Stimulated activated CD4-positive, alpha-beta T cell treated with anti-CD3 and anti-CD28 coated beads, Interleukin-4, amount 100 ng/mL, for 24 hours (primary cell): ENCODE measurements at regions not wholly inside any gene's neighbourhood (a gene's known extent, or its start where the extent isn't known, plus 50 kb on each side); places are given as distances from the start of the nearest gene placed in this dataset.
"Not testable (repeated sequence)": the region's sequence is repeated elsewhere in the genome, so short reads cannot be mapped to it uniquely, and the experiment has no call there.

ENCODE experiments used
- DNase-seq: peaks from one replicate; pipeline ENCODE4 v3.0.0-alpha.2; 2020

GRCh38 chr16:26598061-26598460, 468.7 kb upstream of the C16orf82 start:
- DNase-seq: peak; percentile 70

GRCh38 chr16:26598998-26599784, 467.5 kb upstream of the C16orf82 start:
- DNase-seq: no peak

GRCh38 chr16:26599785-26600104, 467.0 kb upstream of the C16orf82 start:
- no peak for DNase-seq

- DNase-seq: no peak
Observed at GRCh38 chr16:26601335-26601734, 465.4 kb upstream of the C16orf82 start.

- no peak for DNase-seq
Observed at GRCh38 chr16:26605626-26606271, 461.0 kb upstream of the C16orf82 start.

GRCh38 chr16:26606381-26607150, 460.2 kb upstream of the C16orf82 start:
- no peak for DNase-seq

- no peak for DNase-seq
Observed at GRCh38 chr16:26614237-26614841, 452.4 kb upstream of the C16orf82 start.

GRCh38 chr16:26623442-26623841, 443.3 kb upstream of the C16orf82 start:
- no peak for DNase-seq

- no peak for DNase-seq
Observed at GRCh38 chr16:26627958-26628357, 438.8 kb upstream of the C16orf82 start.

GRCh38 chr16:26631365-26631764, 435.4 kb upstream of the C16orf82 start:
- not testable (repeated sequence) for DNase-seq

GRCh38 chr16:26642047-26642664, 424.6 kb upstream of the C16orf82 start:
- DNase-seq: no peak

GRCh38 chr16:26643519-26643918, 423.2 kb upstream of the C16orf82 start:
- no peak for DNase-seq

GRCh38 chr16:26644912-26645543, 421.7 kb upstream of the C16orf82 start:
- DNase-seq: no peak

GRCh38 chr16:26645614-26646013, 421.1 kb upstream of the C16orf82 start:
- DNase-seq: peak; percentile 35

GRCh38 chr16:26647870-26648269, 418.9 kb upstream of the C16orf82 start:
- no peak for DNase-seq

GRCh38 chr16:26648851-26649250, 417.9 kb upstream of the C16orf82 start:
- no peak for DNase-seq

GRCh38 chr16:26649381-26650045, 417.2 kb upstream of the C16orf82 start:
- no peak for DNase-seq

- DNase-seq: no peak
Observed at GRCh38 chr16:26651464-26651863, 415.3 kb upstream of the C16orf82 start.

GRCh38 chr16:26651884-26652283, 414.8 kb upstream of the C16orf82 start:
- DNase-seq: no peak

GRCh38 chr16:26658486-26658885, 408.2 kb upstream of the C16orf82 start:
- DNase-seq: no peak

- DNase-seq: no peak
Observed at GRCh38 chr16:26658915-26659314, 407.8 kb upstream of the C16orf82 start.

- no peak for DNase-seq
Observed at GRCh38 chr16:26664086-26664485, 402.6 kb upstream of the C16orf82 start.
